HG02610 (cell line): ENCODE measurements at regions not wholly inside any gene's neighbourhood (a gene's known extent, or its start where the extent isn't known, plus 50 kb on each side); places are given as distances from the start of the nearest gene placed in this dataset.

Source experiments
- ATAC-seq: cut with Tn5 transposase; IDR thresholded peaks from one replicate; pipeline ENCODE4 v1.9.1; 2021; ENCODE audit warnings: mild to moderate bottlenecking, moderate library complexity; ENCODE audit not compliant: unreplicated experiment

DNA sequence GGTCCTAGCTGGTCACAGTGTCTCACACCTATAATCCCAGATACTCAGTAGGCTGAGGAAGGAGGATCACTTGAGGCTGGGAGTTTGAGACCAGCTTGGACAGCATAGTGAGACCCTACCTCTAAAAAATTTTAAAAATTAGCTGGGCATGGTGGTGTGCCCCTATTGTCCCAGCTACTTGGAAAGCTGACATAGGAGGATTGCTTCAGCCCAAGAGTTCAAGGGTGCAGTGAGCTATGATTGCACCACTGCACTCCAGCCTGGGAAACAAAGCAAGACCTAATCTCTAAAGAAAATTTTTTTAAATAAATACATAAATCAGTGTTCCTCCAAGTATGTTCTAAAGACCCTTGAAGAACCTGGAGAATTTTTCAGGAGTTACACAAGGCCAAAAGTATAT lies 50.6 kb upstream of the GNAO1 start:
- no peak for ATAC-seq

DNA sequence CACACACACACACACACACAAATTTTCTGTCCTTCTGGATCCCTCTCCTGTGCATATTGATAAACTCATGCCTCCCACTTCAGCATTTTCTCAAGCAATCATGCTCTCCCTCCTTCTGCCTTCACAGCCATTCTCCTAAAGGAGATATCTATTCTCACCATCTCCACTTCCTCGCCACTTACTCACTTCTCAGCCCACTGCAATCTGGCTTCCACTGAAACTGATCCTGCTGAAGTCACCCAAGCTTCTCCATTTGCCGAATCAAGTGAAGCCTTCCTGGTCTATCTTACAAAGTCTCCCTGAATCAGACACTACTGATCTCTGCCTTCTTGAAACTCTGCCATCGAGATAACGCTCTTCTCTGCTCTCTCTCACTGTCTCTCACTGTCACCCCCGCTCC lies 54.0 kb upstream of the GNAO1 start:
- ATAC-seq = no peak

DNA sequence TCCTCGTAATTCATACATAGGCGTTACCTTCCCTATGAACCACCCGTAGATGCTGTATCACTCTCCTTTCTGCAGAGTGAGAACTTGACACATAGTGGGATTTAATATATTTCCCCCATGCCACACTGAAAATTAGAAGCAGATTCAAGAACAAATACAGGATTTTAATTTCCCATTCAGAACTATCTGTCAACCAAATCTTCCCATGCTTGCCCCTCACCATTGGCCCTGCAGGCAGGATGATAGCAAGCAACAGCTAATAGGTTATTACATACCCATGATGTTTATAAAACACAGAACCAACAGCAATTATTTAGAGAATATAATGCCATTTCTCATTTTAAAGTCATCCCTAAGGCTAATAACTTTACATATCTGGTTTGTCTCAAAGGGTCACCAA lies 55.0 kb upstream of the GNAO1 start:
- no peak for ATAC-seq

DNA sequence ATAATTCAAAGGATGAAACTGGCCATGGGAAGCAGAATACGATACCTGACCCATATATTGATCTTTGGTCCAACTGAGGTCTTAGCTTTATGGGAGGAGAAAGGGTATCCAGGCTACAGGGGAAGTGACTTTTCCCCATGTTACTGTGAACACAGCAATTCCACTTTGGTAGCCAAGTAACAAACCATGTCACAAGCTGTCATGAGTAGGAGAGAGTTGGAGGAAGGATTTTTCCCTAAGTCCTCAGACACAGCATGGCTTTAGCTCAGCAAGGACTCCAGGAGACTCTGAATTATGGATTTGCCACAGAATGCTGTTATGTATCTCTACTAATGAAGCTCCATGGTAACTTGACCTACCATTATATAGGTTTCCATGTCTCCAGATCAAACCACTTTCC lies 56.5 kb upstream of the GNAO1 start:
- no peak for ATAC-seq

DNA sequence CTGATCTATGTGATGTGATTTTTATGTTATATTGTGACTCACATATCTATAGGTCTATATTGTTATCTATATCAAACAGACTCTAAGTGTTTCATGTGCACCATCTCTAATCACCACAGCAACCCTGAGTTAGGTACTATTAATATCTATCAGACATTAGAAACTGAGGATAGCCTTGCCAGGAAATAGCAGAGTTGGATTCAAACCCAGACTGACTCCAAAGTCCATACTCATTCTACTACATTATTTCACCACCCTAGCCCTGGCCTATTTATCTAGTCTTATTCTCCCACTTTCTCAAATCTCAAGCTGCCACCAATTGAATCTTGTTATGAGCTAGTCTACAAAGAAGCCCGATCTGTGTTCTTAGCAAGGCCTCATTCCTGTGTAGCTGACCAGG lies 65.4 kb upstream of the GNAO1 start:
- ATAC-seq = no peak

DNA sequence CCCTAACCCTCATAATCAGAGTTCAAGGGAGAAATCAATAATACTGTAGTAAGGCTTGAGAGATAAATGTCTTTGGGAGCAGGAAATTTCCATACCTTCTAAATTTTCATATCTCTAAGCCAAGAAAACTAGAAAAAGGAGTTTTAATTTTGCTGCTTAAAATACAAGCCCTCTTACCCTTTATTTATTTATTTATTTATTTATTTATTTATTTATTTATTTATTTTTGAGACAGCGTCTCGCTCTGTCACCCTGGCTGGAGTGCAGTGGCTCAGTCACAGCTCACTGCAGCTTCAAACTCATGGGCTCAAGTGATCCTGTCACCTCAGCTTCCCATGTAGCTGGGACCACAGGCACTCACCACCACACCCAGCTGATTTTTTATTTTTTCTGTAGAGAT lies 69.0 kb upstream of the GNAO1 start:
- no peak for ATAC-seq

DNA sequence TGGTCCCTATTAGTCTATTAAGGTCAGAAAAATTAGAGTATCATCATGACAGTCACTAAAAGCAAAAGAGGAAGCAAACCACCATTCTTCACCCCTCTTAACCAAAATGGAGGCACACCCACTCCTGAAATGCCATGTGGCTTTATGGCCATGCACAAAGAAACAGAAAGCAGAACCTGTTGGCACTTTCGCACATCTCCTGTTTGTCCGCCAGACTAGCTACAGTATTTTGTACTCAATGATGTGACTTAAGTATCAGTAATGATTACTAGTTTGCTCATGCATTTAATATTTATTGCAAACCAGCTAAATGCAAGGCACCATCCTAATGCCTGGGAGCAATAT lies 70.2 kb upstream of the GNAO1 start:
- ATAC-seq = no peak

DNA sequence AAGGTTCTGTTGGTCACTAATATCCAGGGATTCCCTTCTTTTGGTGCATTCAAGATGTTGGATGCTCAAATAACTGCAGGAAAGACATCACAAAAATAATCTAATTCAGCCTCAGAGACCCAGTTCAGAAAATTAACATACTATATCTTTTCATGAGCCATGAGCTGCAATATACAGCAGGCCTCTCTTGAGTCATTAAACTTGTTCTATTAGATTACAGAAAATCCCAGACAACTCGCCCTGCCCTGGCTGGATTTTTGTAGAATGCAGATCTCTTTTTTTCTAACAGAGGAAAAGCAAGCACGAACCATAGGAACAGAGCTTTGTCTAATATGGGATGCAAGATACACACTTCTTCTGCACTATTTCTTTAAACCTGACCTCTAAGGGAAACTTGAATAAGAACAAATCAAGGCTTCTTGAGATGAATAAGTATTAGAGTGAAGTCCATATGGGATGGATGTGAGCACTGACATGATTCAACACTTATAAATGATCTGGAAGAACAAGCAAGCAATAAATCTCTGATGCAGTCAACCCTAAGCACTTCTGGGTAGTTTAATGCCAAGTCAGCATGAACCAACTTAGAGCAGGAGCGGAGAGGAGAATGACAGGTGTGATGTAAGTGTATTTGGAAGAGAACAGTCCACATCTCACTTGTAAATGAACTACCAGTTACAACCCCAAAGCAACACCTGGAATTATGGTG lies 70.7 kb upstream of the GNAO1 start:
- no peak for ATAC-seq

DNA sequence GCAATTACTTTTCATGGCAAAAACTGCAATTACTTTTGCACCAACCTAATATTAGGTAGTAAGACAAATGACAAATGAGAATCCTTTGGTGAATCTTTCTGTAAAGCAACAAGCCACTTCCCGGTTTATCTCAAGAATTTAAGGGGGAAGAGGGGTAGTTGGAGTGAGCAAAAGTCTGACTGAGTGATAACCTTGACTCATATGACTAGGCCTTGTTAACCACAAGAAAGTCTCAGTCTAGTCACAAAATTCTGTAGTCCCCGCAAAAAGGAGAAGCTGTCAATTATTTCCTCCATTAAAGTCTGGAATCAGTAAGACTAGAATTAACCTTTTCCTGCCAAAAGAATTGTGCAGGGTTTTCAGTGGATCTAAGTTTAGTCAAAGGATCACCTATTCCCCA lies 72.2 kb upstream of the GNAO1 start:
- ATAC-seq = no peak

DNA sequence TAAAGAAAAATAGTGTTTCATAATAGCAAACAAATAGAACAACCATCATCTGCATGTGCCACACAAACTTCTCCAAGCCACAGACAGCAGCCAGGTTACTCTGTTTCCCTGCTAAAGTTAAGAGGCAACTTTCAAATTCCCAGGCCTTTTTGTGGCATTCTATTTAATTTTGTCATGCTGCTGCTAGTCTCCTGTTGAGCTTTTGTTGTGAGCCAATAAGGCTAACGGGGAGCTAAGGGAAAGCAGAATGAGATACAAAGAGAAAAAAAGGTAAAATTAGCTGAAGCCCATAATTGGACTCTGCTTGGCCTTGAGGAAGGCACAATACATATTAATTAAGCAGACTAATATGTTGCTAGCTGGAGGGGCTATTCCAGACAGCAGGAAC lies 74.7 kb upstream of the GNAO1 start:
- ATAC-seq = no peak

DNA sequence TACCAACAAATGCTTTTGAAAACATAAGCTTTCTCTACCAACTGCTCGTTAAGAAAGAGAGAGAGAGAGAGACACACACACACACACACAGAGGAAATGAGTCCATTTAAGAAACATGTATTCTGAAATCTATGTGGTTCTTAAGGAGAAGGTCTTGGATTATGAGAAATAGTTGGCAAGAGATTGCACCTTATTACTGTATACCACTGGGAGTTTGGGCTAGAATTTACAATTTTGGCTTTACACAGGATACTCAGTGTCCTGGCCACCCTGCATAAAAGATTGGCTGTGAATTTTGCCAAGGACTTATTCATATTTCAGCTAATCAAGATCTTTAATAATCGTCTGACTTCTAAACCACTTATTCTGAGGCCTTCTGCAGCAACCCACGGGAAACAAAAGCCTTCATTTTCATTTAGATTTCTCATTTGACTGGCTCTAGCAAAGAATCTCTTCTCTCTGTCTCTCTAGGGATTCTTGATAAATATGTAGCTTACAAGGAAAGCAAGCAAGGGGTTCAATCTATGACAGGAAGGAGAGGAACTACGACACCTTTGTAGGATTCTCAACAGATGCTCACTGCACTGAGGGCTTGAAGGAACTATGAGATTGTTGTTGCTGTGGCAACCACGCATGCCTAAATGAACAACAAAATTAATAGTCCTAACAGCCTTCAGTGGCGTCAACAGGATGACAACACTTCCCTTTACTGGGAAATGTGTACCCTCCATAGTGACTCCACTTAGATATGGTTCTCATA lies 75.3 kb upstream of the GNAO1 start:
- ATAC-seq = no peak

DNA sequence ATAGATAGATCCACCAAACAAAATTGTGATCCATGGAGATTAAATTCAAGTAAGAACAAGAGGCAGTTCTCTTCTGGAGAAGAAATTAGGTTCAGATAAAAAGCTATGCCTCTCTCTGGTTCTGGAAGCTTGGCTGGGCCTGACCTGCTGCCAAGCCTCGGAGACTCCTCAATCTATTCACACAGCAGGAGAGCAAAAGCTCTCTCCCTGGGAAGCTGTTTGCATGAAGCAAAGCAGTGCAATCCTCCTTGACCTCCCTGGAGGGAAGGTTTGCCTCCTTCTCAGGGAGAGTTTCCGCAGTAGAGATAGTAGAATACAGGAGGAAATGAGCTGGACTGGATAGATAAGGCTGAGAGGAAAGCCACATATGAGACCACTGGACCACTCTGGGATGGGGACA lies 78.1 kb upstream of the GNAO1 start:
- no peak for ATAC-seq

DNA sequence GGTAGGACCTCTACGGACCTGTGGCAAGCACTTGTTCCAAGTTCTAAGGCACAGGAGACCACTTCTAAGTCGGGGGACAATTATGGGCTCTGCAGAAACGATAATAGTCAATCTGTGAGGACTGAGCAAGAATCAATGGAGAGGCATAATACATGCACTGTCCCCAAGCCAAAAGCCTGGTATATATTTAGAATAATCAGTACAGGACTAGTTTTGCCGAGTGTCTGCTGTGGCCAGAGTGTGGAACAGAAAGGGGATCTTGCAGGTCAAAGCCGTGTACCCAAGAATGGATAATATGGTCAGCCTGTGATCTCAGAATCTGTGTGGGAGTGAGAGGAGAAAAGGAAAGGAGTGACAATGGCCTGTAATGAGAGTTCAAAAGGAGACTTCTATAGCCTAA lies 80.2 kb upstream of the GNAO1 start:
- ATAC-seq = no peak

DNA sequence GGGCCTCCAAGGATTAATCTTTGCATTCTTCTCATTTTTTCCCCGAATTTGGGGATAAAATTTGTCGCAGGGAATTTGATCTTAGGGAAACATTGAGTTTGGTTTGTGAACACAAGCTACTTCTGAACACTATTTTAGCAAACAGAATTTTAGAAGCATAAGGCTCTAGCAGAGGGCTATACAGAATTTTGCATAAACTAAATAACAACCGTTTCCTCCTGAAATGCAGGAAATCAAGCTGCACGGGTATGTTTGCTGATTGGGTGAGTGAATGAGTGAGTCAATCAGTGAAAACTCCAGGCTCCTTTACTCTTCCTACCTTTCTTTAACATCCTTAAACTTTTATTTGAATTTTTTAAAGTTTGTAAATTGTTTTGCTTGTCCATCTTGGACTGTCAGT lies 81.3 kb upstream of the GNAO1 start:
- ATAC-seq = no peak

DNA sequence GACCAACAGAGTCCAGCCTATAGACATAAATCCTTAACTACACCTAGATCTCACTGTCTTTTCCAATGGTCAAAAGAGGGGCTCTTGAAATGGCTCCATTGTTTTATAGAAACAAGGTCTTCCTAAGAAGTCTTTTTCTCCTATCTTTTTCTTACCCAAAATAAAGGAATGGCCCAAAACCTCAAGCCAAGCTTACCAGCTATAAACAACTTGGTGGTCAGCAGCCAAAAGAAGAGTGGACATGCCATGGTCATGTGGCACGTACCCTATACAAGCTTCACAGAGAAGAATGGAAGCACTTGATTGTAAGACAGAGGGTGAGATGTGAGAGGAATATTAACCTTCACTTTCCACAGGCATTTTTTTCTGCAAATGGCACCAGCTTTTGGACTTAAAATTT lies 82.1 kb upstream of the GNAO1 start:
- no peak for ATAC-seq

DNA sequence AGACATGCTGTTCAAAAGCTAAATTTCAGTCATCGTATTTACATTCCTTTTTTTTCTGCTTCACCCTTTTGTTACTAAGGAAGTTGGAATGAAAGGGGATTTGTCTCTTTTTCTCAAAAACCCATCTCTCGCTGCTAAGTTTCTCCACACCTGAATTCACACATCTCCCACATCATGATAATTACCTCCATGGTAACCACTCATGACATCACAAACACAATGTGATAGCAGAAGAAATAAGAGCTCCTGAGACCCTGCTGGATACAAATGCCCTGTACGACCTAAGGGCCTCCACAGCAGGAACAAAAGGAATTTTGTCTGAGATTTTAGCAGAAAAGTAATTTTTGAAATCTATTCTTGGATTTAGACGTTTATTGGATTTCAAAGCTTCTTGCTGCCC lies 82.6 kb upstream of the GNAO1 start:
- ATAC-seq = no peak

DNA sequence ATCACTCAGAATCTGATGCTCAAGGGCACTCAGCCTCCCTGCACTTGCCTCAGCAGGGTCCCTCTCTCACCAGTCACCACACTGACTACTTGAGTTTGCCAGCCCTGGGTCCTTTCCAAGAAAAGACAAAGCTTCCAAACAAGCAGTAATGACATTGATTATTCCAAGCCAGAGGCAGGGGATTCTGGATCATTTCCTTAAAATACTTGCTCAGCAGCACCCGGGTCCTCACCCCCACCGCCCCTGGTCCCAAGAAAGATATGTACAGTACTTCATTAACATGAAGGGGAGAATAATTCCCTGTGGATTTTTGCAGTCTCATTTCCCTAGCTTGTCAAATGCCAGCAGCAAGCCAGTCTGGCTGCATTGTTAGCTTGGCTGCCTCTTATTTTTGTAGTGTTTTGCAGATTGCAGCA lies 83.2 kb upstream of the GNAO1 start:
- ATAC-seq = no peak

DNA sequence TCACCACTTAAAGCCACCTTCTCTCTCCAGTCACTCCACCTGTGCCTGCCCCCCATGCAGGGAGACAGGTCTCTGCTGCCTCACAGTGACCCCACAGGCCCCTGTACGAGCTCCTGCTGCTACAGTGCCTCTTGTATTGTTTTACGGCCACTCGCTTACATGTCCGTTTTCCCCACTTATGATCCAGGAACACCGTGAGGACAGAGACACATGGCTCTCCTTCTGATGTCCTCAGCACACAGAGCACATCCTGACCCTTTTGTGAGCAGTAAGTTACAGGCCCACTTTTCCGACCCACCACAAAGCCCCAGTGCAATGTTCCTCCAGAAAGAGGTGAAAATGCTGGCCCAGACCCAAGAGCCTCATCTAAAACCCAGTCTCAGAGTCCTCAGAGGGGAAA lies 84.8 kb upstream of the GNAO1 start:
- no peak for ATAC-seq

DNA sequence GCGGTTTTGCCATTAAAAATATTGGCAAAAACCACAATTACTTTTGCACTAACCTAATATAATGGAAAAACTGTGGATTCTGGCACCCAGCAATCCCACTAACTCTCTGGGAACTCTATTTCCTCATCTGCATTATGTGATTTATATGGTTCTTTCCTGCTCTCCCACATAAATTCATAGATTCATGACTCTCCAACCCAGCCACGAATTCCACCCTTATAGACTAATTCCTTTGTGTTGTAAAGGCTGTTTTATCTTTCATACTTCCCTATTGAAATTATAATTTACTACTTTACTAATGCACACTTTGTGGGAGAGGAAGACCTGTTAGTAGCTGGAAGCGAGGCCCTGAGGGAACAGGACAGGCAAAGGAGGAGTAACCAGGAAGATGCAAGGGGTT lies 88.4 kb upstream of the GNAO1 start:
- ATAC-seq = no peak

DNA sequence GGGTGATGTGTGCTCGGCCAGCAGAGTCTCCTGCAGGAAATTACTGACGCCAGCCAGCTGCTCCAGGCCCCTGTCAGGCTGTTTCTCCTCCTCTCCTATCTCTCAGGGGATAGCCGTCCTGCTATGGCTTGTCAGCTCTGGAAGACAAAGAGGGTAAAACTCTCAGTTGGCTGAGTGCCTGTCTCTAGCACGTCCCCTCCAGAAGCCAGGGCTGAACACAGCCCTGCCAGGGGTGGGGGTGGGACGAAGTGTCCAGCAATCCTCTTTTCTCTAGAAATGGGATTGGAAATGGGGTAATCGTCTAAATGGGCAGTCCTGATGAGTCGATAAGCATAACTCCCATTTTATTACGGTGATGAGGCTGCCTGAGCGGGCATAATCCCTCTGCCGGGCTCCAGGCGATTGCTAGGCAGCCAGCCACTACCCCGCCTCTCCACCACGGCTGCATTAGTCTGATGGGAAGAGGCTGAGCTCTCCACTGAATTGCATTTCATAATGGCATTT lies 89.1 kb upstream of the GNAO1 start:
- ATAC-seq = no peak

DNA sequence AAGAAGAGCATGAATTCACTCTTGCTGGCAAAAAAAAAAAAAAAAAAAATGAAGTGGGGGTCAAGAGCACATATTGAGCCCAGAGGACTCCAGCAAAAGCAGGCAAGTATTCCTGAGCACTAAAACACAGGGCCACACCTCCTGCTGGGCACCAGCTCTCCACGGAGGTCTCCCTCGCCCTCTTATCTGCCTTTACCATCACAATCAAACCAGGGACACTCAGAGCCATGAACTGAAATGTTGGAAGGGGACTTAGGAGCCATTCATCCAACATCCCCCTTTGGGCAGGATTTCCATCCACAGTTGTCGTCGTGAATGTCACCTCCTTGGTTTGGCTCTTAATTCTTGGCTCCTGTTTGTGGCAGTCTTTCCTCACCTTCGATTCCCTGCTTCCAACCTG lies 89.8 kb upstream of the GNAO1 start:
- no peak for ATAC-seq

DNA sequence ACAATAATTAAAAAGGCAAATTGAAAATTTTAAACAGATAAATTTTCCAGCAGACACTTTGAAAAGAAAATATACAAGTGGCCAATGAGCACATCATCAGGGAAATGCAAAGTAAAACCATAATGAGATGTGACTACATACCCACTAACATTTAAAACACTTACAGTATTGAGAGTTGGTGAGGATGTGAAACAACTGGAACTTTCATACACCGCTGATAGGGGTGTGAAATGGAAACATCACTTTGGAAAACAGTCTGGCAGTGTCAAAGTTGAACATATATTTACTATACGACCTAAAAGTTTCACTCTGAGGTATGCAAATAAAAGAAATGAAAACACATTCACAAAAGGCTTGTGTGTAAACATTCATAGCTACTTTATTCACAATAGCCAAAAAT lies 94.0 kb upstream of the GNAO1 start:
- ATAC-seq = no peak

DNA sequence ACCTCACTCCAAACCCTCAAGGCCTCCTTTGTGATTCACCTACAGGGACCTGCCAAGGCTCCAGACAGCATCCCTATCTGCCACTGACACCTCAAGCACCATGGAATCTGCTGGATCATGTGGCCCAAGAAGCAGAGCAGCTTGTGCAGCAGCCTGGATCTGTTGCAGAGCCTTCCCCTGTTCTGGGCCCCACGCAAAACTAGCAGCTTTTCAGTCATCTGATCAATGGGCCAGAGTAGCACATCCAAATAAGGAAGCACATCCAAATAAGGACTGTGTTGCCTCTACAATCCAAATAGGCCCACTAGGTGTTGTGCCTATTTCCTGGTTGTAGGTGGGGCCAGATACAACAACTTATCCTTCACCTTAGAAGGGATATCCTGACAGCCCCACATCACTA lies 97.1 kb upstream of the GNAO1 start:
- ATAC-seq = no peak
